ENCODE measurements at regions not wholly inside any gene's neighbourhood (a gene's known extent, or its start where the extent isn't known, plus 50 kb on each side); places are given as distances from the start of the nearest gene placed in this dataset.

GRCh38 chr18:5068851-5069250 lies 128.2 kb downstream of the AKAIN1 start:
- no peaks in the 10 kb centered on the region for H3K79me2 ChIP-seq (ENCODE audit: low read length)
- H4K20me1 ChIP-seq (ENCODE audit: insufficient read depth, low read length): no peaks in the 10 kb centered on the region
- H3K27ac ChIP-seq (ENCODE audit: low read length): no peak overlapping the region
- DNase-seq: no peak
- H3K4me2 ChIP-seq (ENCODE audit: low read depth, low read length): no peak overlapping the region
- H2AFZ ChIP-seq (ENCODE audit: low read length): no peak overlapping the region
- no peaks in the 10 kb centered on the region for H3K9me2 ChIP-seq (replicated peaks; ENCODE audit: insufficient read depth, low read length)
- TF ChIP-seq EZH2 (optimal IDR thresholded peaks at IDR 0.05; ENCODE audit: low read depth, low read length): no peak
- no peak for TF ChIP-seq CTCF (IDR thresholded peaks at IDR 0.05; ENCODE audit: low read length)
- no peak for TF ChIP-seq EZH2phosphoT487 (IDR thresholded peaks at IDR 0.05; ENCODE audit: low read length)
- H3F3A ChIP-seq (ENCODE audit: insufficient read depth, low read length): no peaks in the 10 kb centered on the region
- H3K4me1 ChIP-seq (ENCODE audit: low read length): no peaks in the 10 kb centered on the region
- no peaks in the 10 kb centered on the region for H3K27me3 ChIP-seq (replicated peaks; ENCODE audit: insufficient read depth, low read length)
- no peak overlapping the region for H3K9ac ChIP-seq (ENCODE audit: low read length)
- H3K9me3 ChIP-seq (replicated peaks; ENCODE audit: insufficient read depth, low read length): no peaks in the 10 kb centered on the region
- no peaks in the 10 kb centered on the region for H3K36me3 ChIP-seq (replicated peaks; ENCODE audit: insufficient read depth, low read length)
- no peak overlapping the region for H3K4me3 ChIP-seq (ENCODE audit: low read length)

GRCh38 chr18:5066380-5066977 lies 130.6 kb downstream of the AKAIN1 start:
- H3K36me3 ChIP-seq (replicated peaks; ENCODE audit: insufficient read depth, low read length): no peaks in the 10 kb centered on the region
- H3K9ac ChIP-seq (ENCODE audit: low read length): no peak overlapping the region
- TF ChIP-seq CTCF (IDR thresholded peaks at IDR 0.05; ENCODE audit: low read length): peak; percentile 46
- no peak for TF ChIP-seq EZH2phosphoT487 (IDR thresholded peaks at IDR 0.05; ENCODE audit: low read length)
- TF ChIP-seq EZH2 (optimal IDR thresholded peaks at IDR 0.05; ENCODE audit: low read depth, low read length): no peak
- H3K79me2 ChIP-seq (ENCODE audit: low read length): no peaks in the 10 kb centered on the region
- H3K27me3 ChIP-seq (replicated peaks; ENCODE audit: insufficient read depth, low read length): no peaks in the 10 kb centered on the region
- no peak overlapping the region for H3K4me2 ChIP-seq (ENCODE audit: low read depth, low read length)
- H3K4me1 ChIP-seq (ENCODE audit: low read length): no peaks in the 10 kb centered on the region
- H4K20me1 ChIP-seq (ENCODE audit: insufficient read depth, low read length): no peaks in the 10 kb centered on the region
- no peak overlapping the region for H2AFZ ChIP-seq (ENCODE audit: low read length)
- H3K9me3 ChIP-seq (replicated peaks; ENCODE audit: insufficient read depth, low read length): no peaks in the 10 kb centered on the region
- H3K27ac ChIP-seq (ENCODE audit: low read length): no peak overlapping the region
- no peak for DNase-seq
- no peaks in the 10 kb centered on the region for H3F3A ChIP-seq (ENCODE audit: insufficient read depth, low read length)
- no peaks in the 10 kb centered on the region for H3K9me2 ChIP-seq (replicated peaks; ENCODE audit: insufficient read depth, low read length)
- H3K4me3 ChIP-seq (ENCODE audit: low read length): no peak overlapping the region

- TF ChIP-seq CTCF (IDR thresholded peaks at IDR 0.05; ENCODE audit: low read length): no peak
- TF ChIP-seq EZH2phosphoT487 (IDR thresholded peaks at IDR 0.05; ENCODE audit: low read length): no peak
- TF ChIP-seq EZH2 (optimal IDR thresholded peaks at IDR 0.05; ENCODE audit: low read depth, low read length): no peak
- no peaks in the 10 kb centered on the region for H3F3A ChIP-seq (ENCODE audit: insufficient read depth, low read length)
- DNase-seq: no peak
- no peak overlapping the region for H2AFZ ChIP-seq (ENCODE audit: low read length)
- no peaks in the 10 kb centered on the region for H4K20me1 ChIP-seq (ENCODE audit: insufficient read depth, low read length)
- H3K36me3 ChIP-seq (replicated peaks; ENCODE audit: insufficient read depth, low read length): no peaks in the 10 kb centered on the region
- no peak overlapping the region for H3K4me2 ChIP-seq (ENCODE audit: low read depth, low read length)
- H3K4me3 ChIP-seq (ENCODE audit: low read length): no peak overlapping the region
- no peak overlapping the region for H3K9ac ChIP-seq (ENCODE audit: low read length)
- H3K4me1 ChIP-seq (ENCODE audit: low read length): no peaks in the 10 kb centered on the region
- no peaks in the 10 kb centered on the region for H3K9me3 ChIP-seq (replicated peaks; ENCODE audit: insufficient read depth, low read length)
- no peaks in the 10 kb centered on the region for H3K27me3 ChIP-seq (replicated peaks; ENCODE audit: insufficient read depth, low read length)
- H3K27ac ChIP-seq (ENCODE audit: low read length): no peak overlapping the region
- H3K9me2 ChIP-seq (replicated peaks; ENCODE audit: insufficient read depth, low read length): no peaks in the 10 kb centered on the region
- H3K79me2 ChIP-seq (ENCODE audit: low read length): no peaks in the 10 kb centered on the region
Measured at GRCh38 chr18:5065615-5066014, 131.4 kb downstream of the AKAIN1 start.
